Stimulated activated naive CD8-positive, alpha-beta T cell treated with anti-CD3 and anti-CD28 coated beads, Interleukin-15, Interleukin-2, amounts not matched to agents 100 ng/mL and 50 ng/mL, for 24 hours (primary cell): ENCODE measurements at regions not wholly inside any gene's neighbourhood (a gene's known extent, or its start where the extent isn't known, plus 50 kb on each side); places are given as distances from the start of the nearest gene placed in this dataset.
"Not testable (repeated sequence)": the region's sequence is repeated elsewhere in the genome, so short reads cannot be mapped to it uniquely, and the experiment has no call there.

ENCODE experiments used
- H3K27ac Mint-ChIP-seq: one replicate; pipeline ENCODE4 v1.8.0; 2021; ENCODE audit warnings: mild to moderate bottlenecking, mixed read lengths
- H3K27me3 Mint-ChIP-seq: one replicate; pipeline ENCODE4 v1.8.0; 2021; ENCODE audit warnings: mixed read lengths
- H3K36me3 Mint-ChIP-seq: one replicate; pipeline ENCODE4 v1.8.0; 2021; ENCODE audit warnings: low read depth, mixed read lengths
- H3K4me1 Mint-ChIP-seq: one replicate; pipeline ENCODE4 v1.8.0; 2021; ENCODE audit warnings: low read depth, mixed read lengths
- H3K4me3 Mint-ChIP-seq: one replicate; pipeline ENCODE4 v1.8.0; 2021; ENCODE audit warnings: mild to moderate bottlenecking, mixed read lengths
- H3K9me3 Mint-ChIP-seq: one replicate; pipeline ENCODE4 v1.8.0; 2021; ENCODE audit warnings: mixed read lengths

GRCh38 chr12:89289720-89290119 is 62.6 kb downstream of the DUSP6 start:
- H3K27me3 Mint-ChIP-seq, result no peaks in the 10 kb centered on the region
- H3K36me3 Mint-ChIP-seq, result no peaks in the 10 kb centered on the region
- no peak overlapping the region for H3K4me3 Mint-ChIP-seq
- no peaks in the 10 kb centered on the region for H3K9me3 Mint-ChIP-seq
- H3K4me1 Mint-ChIP-seq, result peaks cover 4% of the 10 kb centered on the region
- H3K27ac Mint-ChIP-seq, result no peak overlapping the region

GRCh38 chr12:89288959-89289358 is 63.3 kb downstream of the DUSP6 start:
- no peak overlapping the region for H3K27ac Mint-ChIP-seq
- no peaks in the 10 kb centered on the region for H3K9me3 Mint-ChIP-seq
- H3K4me1 Mint-ChIP-seq, result peaks cover 4% of the 10 kb centered on the region
- no peak overlapping the region for H3K4me3 Mint-ChIP-seq
- no peaks in the 10 kb centered on the region for H3K36me3 Mint-ChIP-seq
- no peaks in the 10 kb centered on the region for H3K27me3 Mint-ChIP-seq

- Mint-ChIP-seq H3K4me3 (no peak overlapping the region), H3K27ac (no peak overlapping the region), H3K27me3 (no peaks in the 10 kb centered on the region), H3K36me3 (no peaks in the 10 kb centered on the region), H3K9me3 (no peaks in the 10 kb centered on the region), H3K4me1 (peaks cover 19% of the 10 kb centered on the region)
Measured at GRCh38 chr12:89286501-89286900, 65.8 kb downstream of the DUSP6 start.

GRCh38 chr12:89281539-89281867 is 70.8 kb downstream of the DUSP6 start:
- peak overlapping the region; percentile 69 for H3K27ac Mint-ChIP-seq
- no peak overlapping the region for H3K4me3 Mint-ChIP-seq
- peaks cover 3% of the 10 kb centered on the region for H3K9me3 Mint-ChIP-seq
- no peaks in the 10 kb centered on the region for H3K27me3 Mint-ChIP-seq
- no peaks in the 10 kb centered on the region for H3K36me3 Mint-ChIP-seq
- H3K4me1 Mint-ChIP-seq, result peaks cover 27% of the 10 kb centered on the region

- no peaks in the 10 kb centered on the region for H3K36me3 Mint-ChIP-seq
- peak overlapping the region; percentile 30 for H3K4me3 Mint-ChIP-seq
- H3K27ac Mint-ChIP-seq, result peak overlapping the region; percentile 69
Measured at GRCh38 chr12:89280833-89281538, 71.3 kb downstream of the DUSP6 start.

GRCh38 chr12:89279499-89279898 is 72.8 kb downstream of the DUSP6 start:
- Mint-ChIP-seq H3K27ac (no peak overlapping the region), H3K27me3 (no peaks in the 10 kb centered on the region)

More at GRCh38 chr12:89280833-89281538, 71.3 kb downstream of the DUSP6 start:
- Mint-ChIP-seq H3K4me1 (peaks cover 27% of the 10 kb centered on the region), H3K9me3 (peaks cover 3% of the 10 kb centered on the region), H3K27me3 (no peaks in the 10 kb centered on the region)

GRCh38 chr12:89278862-89279261 is 73.4 kb downstream of the DUSP6 start:
- no peak overlapping the region for H3K27ac Mint-ChIP-seq

More at GRCh38 chr12:89279499-89279898, 72.8 kb downstream of the DUSP6 start:
- Mint-ChIP-seq H3K36me3 (no peaks in the 10 kb centered on the region), H3K4me3 (no peak overlapping the region), H3K4me1 (peaks cover 27% of the 10 kb centered on the region), H3K9me3 (peaks cover 3% of the 10 kb centered on the region)

GRCh38 chr12:89278169-89278568 is 74.1 kb downstream of the DUSP6 start:
- H3K27me3 Mint-ChIP-seq, result no peaks in the 10 kb centered on the region
- peaks cover 31% of the 10 kb centered on the region for H3K4me1 Mint-ChIP-seq
- no peak overlapping the region for H3K27ac Mint-ChIP-seq
- peaks cover 3% of the 10 kb centered on the region for H3K9me3 Mint-ChIP-seq
- H3K36me3 Mint-ChIP-seq, result no peaks in the 10 kb centered on the region
- H3K4me3 Mint-ChIP-seq, result no peak overlapping the region

More at GRCh38 chr12:89278862-89279261, 73.4 kb downstream of the DUSP6 start:
- Mint-ChIP-seq H3K4me3 (no peak overlapping the region), H3K36me3 (no peaks in the 10 kb centered on the region), H3K4me1 (peaks cover 27% of the 10 kb centered on the region), H3K27me3 (no peaks in the 10 kb centered on the region), H3K9me3 (peaks cover 3% of the 10 kb centered on the region)

GRCh38 chr12:89276860-89277259 is 75.4 kb downstream of the DUSP6 start:
- Mint-ChIP-seq H3K36me3 (no peaks in the 10 kb centered on the region), H3K27me3 (no peaks in the 10 kb centered on the region), H3K27ac (no peak overlapping the region), H3K9me3 (peaks cover 3% of the 10 kb centered on the region), H3K4me1 (peaks cover 25% of the 10 kb centered on the region), H3K4me3 (no peak overlapping the region)

GRCh38 chr12:89273525-89273924 is 78.8 kb downstream of the DUSP6 start:
- H3K36me3 Mint-ChIP-seq, result no peaks in the 10 kb centered on the region
- H3K9me3 Mint-ChIP-seq, result peaks cover 7% of the 10 kb centered on the region
- peaks cover 11% of the 10 kb centered on the region for H3K4me1 Mint-ChIP-seq
- no peak overlapping the region for H3K4me3 Mint-ChIP-seq
- H3K27ac Mint-ChIP-seq, result no peak overlapping the region
- H3K27me3 Mint-ChIP-seq, result no peaks in the 10 kb centered on the region

GRCh38 chr12:89270548-89270947 is 81.8 kb downstream of the DUSP6 start:
- H3K27ac Mint-ChIP-seq, result no peak overlapping the region
- no peaks in the 10 kb centered on the region for H3K27me3 Mint-ChIP-seq
- H3K36me3 Mint-ChIP-seq, result no peaks in the 10 kb centered on the region
- no peak overlapping the region for H3K4me3 Mint-ChIP-seq
- H3K9me3 Mint-ChIP-seq, result peaks cover 7% of the 10 kb centered on the region
- H3K4me1 Mint-ChIP-seq, result peaks cover 14% of the 10 kb centered on the region

- Mint-ChIP-seq H3K27me3 (no peaks in the 10 kb centered on the region), H3K36me3 (no peaks in the 10 kb centered on the region), H3K27ac (no peak overlapping the region), H3K4me1 (peaks cover 14% of the 10 kb centered on the region), H3K4me3 (no peak overlapping the region), H3K9me3 (peaks cover 7% of the 10 kb centered on the region)
Measured at GRCh38 chr12:89269174-89269573, 83.1 kb downstream of the DUSP6 start.

GRCh38 chr12:89267404-89267803 is 84.9 kb downstream of the DUSP6 start:
- peaks cover 7% of the 10 kb centered on the region for H3K9me3 Mint-ChIP-seq
- H3K27me3 Mint-ChIP-seq, result no peaks in the 10 kb centered on the region
- no peaks in the 10 kb centered on the region for H3K36me3 Mint-ChIP-seq
- H3K27ac Mint-ChIP-seq, result no peak overlapping the region
- H3K4me1 Mint-ChIP-seq, result peaks cover 3% of the 10 kb centered on the region
- H3K4me3 Mint-ChIP-seq, result no peak overlapping the region

- H3K9me3 Mint-ChIP-seq, H3K27ac Mint-ChIP-seq, H3K27me3 Mint-ChIP-seq, H3K4me3 Mint-ChIP-seq, H3K36me3 Mint-ChIP-seq: not testable (repeated sequence)
- H3K4me1 Mint-ChIP-seq, result peaks cover 10% of the 10 kb centered on the region
Measured at GRCh38 chr12:89266574-89267188, 85.6 kb downstream of the DUSP6 start.

GRCh38 chr12:89264837-89265236 is 87.5 kb downstream of the DUSP6 start:
- H3K27me3 Mint-ChIP-seq, result no peaks in the 10 kb centered on the region
- no peaks in the 10 kb centered on the region for H3K9me3 Mint-ChIP-seq
- no peak overlapping the region for H3K4me3 Mint-ChIP-seq
- no peak overlapping the region for H3K27ac Mint-ChIP-seq
- H3K36me3 Mint-ChIP-seq, result no peaks in the 10 kb centered on the region
- peaks cover 17% of the 10 kb centered on the region for H3K4me1 Mint-ChIP-seq

- Mint-ChIP-seq H3K36me3 (no peaks in the 10 kb centered on the region), H3K4me3 (no peak overlapping the region)
Measured at GRCh38 chr12:89263900-89264299, 88.4 kb downstream of the DUSP6 start.

More at GRCh38 chr12:89263900-89264299, 88.4 kb downstream of the DUSP6 start:
- Mint-ChIP-seq H3K9me3 (no peaks in the 10 kb centered on the region), H3K27me3 (no peaks in the 10 kb centered on the region), H3K27ac (no peak overlapping the region), H3K4me1 (peaks cover 17% of the 10 kb centered on the region)
